Amniotic stem cell (primary cell): ENCODE measurements at regions not wholly inside any gene's neighbourhood (a gene's known extent, or its start where the extent isn't known, plus 50 kb on each side); places are given as distances from the start of the nearest gene placed in this dataset.
"Not testable (repeated sequence)": the region's sequence is repeated elsewhere in the genome, so short reads cannot be mapped to it uniquely, and the experiment has no call there.

Experiments used
- DNase-seq: peaks from one replicate; lab custom pipeline; 2025; lab: John Stamatoyannopoulos, UW

DNA sequence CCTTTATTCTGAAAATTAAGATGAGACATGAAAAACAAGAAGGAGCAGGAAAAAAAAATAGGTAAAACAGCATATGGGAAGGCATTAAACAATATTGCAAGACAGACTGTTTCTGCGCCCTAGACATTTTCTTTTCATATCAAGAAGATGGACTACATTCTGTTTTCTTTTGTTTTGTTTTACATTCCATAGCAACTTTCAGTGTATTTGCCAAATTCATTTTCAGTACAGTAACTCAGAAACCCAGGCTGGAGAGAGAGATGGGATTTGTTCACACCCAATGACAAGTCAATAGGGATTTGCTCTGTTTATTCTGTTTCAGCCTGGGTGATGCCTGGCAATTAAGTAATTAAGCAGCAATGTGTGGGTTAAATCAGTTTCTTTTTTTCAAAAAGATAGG is 892.8 kb upstream of the DIAPH2 start:
- no peak for DNase-seq

DNA sequence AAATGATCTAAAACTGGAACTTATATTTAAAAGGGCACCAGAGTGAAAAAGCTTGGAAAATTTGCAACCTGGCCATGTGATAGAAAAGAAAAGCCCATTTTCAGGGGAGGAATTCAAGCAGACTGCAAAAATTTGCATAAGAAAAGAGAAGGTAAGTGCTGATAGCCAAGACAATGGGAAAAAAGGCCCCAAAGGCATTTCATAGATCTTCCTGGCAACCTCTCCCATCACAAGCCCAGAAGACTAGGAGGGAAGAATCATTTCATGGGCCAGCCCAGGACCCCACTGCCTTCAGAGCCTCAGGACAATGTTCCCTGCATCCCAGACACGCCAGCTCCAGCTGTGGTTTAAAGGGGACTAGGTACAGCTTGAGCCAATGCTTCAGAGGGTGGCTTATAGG is 887.3 kb upstream of the DIAPH2 start:
- DNase-seq: no peak

GRCh38 chrX:95823796-95824195 is 860.8 kb upstream of the DIAPH2 start:
- DNase-seq: no peak

DNA sequence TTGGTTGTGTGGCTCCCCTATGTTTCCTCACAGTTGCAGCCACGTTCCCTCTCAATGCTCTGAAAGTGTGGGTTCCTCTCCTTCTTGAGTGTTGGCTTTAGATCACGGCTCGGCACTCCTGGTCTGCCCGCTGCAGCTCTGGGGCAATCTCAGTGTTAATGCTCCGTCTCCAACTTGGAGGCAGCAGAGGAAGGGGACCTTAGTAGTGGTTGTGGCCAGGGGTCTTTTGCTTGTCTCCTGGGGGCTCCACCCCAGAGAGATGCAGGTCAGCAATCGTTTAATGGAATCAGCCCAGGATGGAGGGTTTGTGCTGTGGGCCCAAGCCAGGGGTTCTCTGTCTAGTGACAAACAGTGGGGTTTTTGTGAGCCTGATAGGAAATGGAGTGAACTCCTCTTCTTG is 849.4 kb upstream of the DIAPH2 start:
- DNase-seq: no peak

- no peak for DNase-seq
Measured at GRCh38 chrX:95836517-95836916, 848.1 kb upstream of the DIAPH2 start.

GRCh38 chrX:95841863-95842262 is 842.8 kb upstream of the DIAPH2 start:
- no peak for DNase-seq

DNA sequence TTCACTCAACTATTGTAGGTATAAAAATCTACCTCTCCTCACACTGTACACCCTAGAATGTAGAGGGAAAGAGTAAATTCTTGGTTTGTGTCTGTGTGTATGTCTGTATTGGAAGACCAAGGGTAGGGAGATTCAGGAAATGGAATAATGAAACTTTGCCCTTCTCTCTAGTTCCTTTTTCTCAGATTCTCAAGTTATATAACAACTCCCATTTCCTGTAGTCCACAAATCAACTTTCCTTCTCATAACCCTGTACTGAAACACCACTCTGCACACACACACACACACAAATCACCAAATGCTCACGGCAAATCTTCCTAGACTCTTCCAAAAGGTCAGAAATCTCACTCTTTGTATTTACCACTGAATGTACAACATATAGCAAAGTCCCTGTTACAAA is 824.5 kb upstream of the DIAPH2 start:
- DNase-seq: no peak

DNA sequence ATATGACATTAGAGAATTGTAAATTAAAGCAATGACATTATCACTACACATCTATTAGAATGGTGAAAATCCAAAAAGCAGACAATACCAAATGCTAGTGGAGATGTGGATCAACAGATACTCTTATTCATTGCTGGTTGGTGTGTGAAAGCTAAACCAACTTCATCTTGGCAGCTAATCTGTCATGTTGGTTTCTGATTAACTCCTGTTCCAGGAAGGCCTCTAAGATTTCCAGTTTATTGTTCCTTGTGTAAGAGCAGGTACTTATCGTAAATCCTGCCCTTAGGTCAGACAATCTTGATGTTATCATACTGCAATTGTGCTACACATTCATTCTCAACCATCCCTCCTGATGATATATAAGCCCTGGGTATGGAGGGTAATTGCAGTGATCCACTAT is 809.0 kb upstream of the DIAPH2 start:
- DNase-seq: no peak

DNA sequence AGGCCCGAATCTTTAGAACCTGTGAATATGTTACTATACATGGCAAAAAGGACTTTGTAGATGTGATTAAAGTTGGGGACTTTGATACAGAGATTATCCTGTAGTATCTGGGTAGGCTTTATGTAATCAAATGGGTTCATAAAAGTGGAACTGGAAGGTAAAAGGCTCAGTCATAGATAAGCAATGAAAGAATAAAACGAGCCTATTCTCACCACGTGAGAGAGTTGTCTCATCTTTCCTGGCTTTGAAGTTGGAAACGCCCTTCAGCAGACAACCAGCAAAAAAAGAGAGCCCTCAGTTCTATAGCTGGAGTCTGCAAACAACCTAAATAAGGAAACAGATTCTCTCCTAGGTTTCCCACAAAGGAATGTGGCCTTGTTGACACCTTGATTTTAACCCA is 805.8 kb upstream of the DIAPH2 start:
- no peak for DNase-seq

DNA sequence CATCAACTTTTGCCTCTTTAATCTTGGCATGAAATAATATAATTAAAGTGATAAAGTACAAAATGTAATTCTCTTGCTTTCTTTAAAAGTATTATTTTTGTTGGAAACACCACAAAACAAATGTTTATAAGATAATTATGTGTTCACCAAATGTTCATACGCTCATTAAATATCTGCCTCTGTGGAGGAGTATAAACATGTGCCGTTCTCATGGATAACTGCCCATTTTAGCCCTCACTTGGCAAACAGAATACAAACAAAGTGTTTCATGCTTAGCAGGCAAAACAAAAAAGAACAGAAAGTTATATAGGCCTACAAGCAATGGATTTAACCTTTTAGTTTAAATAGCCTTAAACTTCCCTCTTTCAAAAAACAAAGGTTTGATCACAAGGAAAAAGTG is 800.5 kb upstream of the DIAPH2 start:
- DNase-seq: no peak

DNA sequence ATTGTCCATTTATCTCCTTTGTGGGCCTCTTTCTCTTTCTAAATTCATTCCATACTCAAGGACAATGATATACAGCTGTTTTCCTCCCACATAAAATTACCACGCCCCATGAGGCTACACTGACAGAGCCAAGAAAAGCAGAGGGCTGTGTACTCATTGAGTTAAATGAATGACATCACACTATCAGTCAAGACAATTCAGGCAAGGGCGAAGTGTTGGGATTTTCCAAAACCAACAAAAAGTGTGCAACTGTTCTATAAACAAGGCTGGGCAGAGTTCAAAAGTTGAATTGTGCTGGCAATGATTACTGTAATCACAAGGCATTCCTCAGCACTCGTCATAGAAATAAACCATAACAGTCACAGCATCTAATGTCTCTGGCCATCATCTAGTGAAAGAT is 799.6 kb upstream of the DIAPH2 start:
- no peak for DNase-seq

DNA sequence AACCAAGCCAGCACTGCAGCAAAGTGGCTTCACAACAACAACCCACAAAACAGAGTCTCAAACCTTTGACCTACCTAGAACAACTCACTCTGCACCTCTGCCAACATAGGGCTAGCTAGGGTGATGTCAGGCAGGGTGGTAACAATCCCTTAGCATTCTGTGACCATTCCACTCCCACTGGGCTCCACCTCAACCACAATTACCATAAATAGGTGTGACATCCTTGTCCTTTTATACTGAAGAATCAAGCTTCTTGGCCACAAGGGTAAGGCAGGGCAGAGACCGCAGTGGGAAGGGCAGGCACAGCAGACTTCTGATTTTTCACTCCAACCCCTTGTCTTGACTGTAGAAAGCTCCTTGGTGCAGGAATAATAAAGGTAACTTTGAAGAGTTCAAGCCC is 795.4 kb upstream of the DIAPH2 start:
- DNase-seq: no peak

DNA sequence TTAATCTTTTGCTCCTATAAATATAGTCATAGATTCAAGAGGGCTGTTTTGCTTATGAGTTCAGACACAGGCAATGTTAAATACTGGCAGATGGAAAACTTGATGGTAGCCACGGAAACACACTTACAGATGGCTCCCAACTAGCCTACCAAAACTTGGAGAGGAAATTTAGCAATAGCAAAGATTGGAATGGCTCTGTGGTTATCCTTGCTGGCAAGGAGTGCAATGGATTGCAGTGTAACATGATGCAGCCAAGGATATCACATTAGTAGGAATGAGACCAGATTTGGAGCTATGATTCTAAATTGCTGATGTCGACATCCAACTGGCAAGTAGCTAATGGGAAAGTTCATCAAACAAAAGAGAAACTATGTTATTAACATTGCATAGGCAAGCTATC is 791.0 kb upstream of the DIAPH2 start:
- no peak for DNase-seq

GRCh38 chrX:95903490-95903889 is 781.2 kb upstream of the DIAPH2 start:
- DNase-seq: no peak

- no peak for DNase-seq
Measured at GRCh38 chrX:95903975-95904374, 780.7 kb upstream of the DIAPH2 start.

DNA sequence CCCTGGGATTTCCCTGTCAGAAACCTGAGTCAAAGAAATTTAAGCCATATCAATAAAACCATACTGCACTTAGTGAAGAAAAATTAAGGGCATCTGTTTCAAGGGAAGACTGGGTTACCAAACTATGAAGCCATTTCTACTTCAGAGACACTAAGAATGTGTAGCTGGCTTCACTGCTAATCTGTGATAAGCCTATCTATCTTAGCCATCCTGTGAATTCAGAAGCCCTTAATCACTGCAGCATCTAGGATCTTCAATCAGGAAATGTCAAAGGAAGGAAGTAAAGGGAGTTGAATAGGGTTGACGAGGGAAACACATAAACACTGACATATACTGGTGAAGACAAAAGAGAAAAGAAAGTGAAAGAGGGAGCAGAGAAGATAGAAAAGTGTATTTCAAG is 777.6 kb upstream of the DIAPH2 start:
- DNase-seq: no peak

DNA sequence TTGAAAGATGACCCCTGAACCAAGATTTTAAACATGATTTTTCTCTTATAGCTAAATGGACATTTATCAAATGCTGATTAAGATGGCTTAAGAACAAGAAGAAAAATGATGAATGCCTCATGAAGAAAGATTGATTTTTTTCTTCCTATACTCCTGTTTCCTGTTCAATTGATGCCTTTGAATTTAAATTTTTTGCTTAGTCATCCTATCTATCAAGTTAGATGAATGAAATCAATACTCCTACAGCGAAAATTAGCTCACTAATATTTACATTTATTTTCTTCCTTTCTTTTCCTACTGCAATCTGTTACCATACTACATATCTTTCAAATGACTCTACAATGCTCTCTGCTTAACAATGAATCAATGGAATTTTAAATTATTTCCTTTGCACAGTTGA is 773.6 kb upstream of the DIAPH2 start:
- no peak for DNase-seq

DNA sequence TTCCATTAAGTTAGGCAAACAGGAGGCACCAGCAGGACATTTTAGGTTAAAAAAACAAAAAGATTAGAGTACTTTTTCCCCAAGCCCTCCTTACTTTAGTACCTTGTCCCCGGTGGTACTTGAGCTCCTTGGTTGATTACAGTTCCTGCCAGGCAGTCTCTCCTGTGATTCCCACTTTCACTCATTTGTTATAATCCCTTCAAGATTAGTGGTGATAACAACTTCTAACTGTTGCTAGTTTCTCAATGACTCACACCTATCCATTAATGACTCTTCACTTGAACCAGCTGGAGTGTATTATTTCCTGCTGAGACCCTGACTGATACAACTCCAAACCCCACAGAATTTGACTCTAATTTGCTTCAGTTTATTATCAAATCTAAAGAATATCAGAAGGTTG is 765.0 kb upstream of the DIAPH2 start:
- no peak for DNase-seq

- DNase-seq: no peak
Measured at GRCh38 chrX:95945528-95945927, 739.1 kb upstream of the DIAPH2 start.

- no peak for DNase-seq
Measured at GRCh38 chrX:95949588-95949987, 735.1 kb upstream of the DIAPH2 start.

DNA sequence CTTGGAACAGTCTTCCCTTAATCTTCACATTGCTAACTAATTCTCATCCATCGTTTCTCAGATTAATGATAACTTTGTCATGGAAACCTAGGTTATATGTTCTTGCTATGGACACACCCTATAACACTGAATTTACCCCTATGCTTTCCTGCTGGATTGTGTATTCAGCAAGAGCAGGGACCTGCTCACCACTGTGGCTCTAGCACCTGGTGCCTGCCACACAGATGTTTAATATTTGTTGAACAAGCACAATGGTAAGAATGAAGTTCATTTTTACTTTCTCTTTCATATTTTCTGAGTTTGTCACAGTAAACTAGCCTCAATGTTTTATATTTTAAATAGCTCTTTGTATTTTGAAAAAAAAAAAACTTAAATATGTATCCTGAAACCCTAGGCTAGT is 734.0 kb upstream of the DIAPH2 start:
- DNase-seq: no peak

DNA sequence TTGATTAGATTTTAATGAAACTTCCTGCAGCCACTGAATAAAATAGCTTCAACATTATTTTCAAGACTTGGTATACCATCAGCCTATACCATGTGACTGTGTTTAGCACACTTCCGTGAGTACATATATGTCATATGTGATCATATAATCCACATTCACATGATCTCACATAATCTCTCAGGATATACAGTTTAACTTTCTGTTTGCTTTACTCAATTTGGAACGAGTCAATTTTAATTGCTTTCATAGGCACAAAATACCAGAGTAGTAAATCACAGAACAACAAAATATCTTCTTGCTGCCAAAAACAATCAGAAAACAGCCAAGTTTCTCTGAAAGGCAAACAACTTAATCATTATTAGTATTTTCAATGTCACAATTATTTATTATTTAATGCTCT is 731.1 kb upstream of the DIAPH2 start:
- DNase-seq: no peak

- DNase-seq: no peak
Measured at GRCh38 chrX:95956745-95957144, 727.9 kb upstream of the DIAPH2 start.

GRCh38 chrX:95973456-95974095 is 711.1 kb upstream of the DIAPH2 start:
- not testable (repeated sequence) for DNase-seq

- DNase-seq: no peak
Measured at GRCh38 chrX:95974096-95974470, 710.6 kb upstream of the DIAPH2 start.
